Activated naive CD8-positive, alpha-beta T cell treated with anti-CD3 and anti-CD28 coated beads, Interleukin-2, amount 50 U/mL, for 24 hours (primary cell): ENCODE measurements at regions not wholly inside any gene's neighbourhood (a gene's known extent, or its start where the extent isn't known, plus 50 kb on each side); places are given as distances from the start of the nearest gene placed in this dataset.
"Not testable (repeated sequence)": the region's sequence is repeated elsewhere in the genome, so short reads cannot be mapped to it uniquely, and the experiment has no call there.

ENCODE experiments used
- ATAC-seq: fragments of 150-1000 bp; cut with Tn5 transposase; one replicate; pipeline ENCODE4 v1.10.0; 2021
- DNase-seq: peaks from one replicate; pipeline ENCODE4 v3.0.0; 2021
- H3K27ac Mint-ChIP-seq: one replicate; pipeline ENCODE4 v1.8.0; 2021; ENCODE audit warnings: mild to moderate bottlenecking, mixed read lengths
- H3K27me3 Mint-ChIP-seq: one replicate; pipeline ENCODE4 v1.8.0; 2021; ENCODE audit warnings: mixed read lengths
- H3K36me3 Mint-ChIP-seq: one replicate; pipeline ENCODE4 v1.8.0; 2021; ENCODE audit warnings: low read depth, mixed read lengths
- H3K4me1 Mint-ChIP-seq: one replicate; pipeline ENCODE4 v1.8.0; 2021; ENCODE audit warnings: mixed read lengths
- H3K4me3 Mint-ChIP-seq: one replicate; pipeline ENCODE4 v1.8.0; 2021; ENCODE audit warnings: mild to moderate bottlenecking, moderate library complexity, mixed read lengths
- H3K9me3 Mint-ChIP-seq: one replicate; pipeline ENCODE4 v1.8.0; 2021; ENCODE audit warnings: mixed read lengths

DNA sequence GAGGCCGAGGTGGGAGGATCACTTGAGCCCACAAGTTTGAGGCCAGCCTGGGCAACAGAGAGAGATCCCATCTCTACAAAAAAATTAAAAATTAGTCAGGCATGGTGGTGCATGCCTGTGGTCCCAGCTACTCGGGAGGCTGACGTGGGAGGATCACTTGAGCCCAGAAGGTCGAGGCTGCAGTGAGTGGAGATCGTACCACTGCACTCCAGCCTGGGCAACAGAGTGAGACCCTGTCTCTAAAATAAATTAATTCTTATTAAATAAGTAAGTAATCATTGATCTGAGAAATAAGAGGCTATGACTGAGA lies 452.6 kb downstream of the SOX9 start:
- peaks cover 14% of the 10 kb centered on the region for H3K27me3 Mint-ChIP-seq
- H3K4me1 Mint-ChIP-seq, ATAC-seq, H3K9me3 Mint-ChIP-seq, H3K27ac Mint-ChIP-seq, H3K4me3 Mint-ChIP-seq, H3K36me3 Mint-ChIP-seq, DNase-seq: not testable (repeated sequence)

DNA sequence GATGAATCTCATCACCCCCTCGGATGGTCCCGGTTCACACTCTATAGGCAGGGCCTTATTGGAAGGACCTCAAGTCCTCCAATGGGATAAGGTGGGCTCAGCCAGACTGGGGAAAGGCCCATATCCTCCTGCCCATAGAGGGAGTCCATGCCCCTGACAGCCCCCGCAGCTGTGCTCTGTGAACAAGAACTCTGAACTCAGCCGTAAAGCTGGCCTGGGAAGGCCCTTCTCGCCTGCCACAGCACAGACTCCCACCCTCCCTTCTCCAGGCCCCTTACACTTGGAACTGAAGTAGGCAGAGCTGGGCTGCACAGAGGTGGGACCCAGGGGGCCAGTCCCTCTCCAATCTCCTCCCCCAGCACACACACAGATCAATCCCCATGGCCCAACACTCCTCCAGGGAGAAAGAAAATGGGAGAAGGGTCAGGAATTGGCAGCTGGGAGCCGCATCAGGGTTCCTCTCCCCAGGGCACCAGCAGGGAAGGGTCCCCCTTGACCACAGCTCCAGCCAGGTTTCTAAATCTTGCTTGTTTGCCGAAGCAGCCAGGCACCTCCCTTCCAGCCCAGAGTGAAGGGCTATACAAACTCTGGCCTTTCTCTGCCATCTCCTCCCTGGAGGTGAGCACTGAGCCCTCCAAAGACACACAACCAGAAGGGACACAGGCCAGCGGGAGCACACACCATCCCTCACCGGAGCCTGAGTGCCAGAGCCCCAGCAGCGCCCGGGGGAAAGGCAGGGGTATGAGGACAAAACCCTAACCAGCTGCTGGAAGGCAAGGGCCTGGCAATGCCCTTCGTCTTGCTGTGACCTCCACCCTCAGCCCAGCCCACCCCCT lies 454.1 kb downstream of the SOX9 start:
- no peak overlapping the region for H3K4me3 Mint-ChIP-seq
- no peaks in the 10 kb centered on the region for H3K9me3 Mint-ChIP-seq
- H3K4me1 Mint-ChIP-seq = no peaks in the 10 kb centered on the region
- H3K27me3 Mint-ChIP-seq = peaks cover 16% of the 10 kb centered on the region
- DNase-seq (no peak), ATAC-seq (peak; percentile 8)
- H3K27ac Mint-ChIP-seq = no peak overlapping the region
- H3K36me3 Mint-ChIP-seq = no peaks in the 10 kb centered on the region

DNA sequence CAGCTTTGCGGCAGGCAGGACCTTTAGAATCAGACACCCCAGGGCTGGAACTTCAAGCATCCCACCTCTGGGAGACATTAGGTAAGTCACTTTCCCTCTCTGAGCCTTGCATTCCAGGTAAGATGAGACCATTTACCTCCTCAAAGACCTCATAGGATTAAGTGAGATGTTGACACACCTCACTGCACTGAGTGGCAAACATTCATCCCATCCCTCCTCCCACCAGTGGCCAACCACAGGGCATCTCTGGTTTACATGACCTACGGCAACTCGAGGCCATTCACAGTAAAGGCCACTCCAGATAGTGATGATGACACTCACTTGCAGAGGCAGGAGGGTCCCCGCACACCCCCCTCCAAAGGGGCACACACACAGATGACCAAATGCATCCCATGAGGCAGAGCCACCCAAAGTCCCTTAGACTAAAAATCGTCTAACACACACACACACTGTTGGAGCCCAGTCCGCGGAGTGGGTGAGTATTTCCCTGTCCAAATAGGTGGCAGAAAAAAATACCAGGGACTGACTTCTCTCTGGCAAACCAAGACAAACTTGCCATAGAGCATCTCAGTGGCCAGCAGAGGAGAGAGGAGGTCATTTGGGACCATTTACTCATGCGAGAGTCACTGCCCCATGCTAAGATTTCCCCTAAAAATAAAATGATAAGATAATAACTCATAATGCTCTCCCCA lies 454.9 kb downstream of the SOX9 start:
- H3K9me3 Mint-ChIP-seq = no peaks in the 10 kb centered on the region
- DNase-seq (no peak), ATAC-seq (no peak)
- H3K4me1 Mint-ChIP-seq = no peaks in the 10 kb centered on the region
- no peak overlapping the region for H3K4me3 Mint-ChIP-seq
- no peaks in the 10 kb centered on the region for H3K36me3 Mint-ChIP-seq
- H3K27me3 Mint-ChIP-seq = peaks cover 12% of the 10 kb centered on the region
- no peak overlapping the region for H3K27ac Mint-ChIP-seq

DNA sequence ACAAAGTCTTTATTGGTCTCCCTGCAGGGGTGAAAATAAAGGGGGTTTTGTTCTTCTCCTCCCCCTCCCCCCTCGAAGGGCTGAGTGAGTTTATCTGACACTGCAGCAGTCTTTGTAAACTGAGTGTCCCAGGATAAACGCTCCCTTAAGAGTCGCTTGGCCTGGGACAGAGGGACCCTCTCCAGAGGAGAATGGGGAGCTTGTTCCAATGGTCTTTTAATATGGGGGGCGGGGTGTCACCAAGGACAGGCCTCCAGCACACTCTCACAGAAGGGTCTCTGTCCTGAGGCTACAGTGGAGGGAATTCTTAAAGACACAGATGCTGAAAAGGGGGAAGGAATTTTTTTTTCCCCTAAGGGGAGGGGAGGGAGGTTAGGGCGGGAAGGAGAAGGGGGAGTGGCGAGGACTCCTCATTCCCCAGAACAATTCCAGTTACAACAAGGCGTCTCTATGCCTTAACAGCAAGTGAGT lies 455.5 kb downstream of the SOX9 start:
- no peak overlapping the region for H3K4me3 Mint-ChIP-seq
- ATAC-seq = no peak
- H3K36me3 Mint-ChIP-seq = no peaks in the 10 kb centered on the region
- H3K4me1 Mint-ChIP-seq = no peaks in the 10 kb centered on the region
- H3K27me3 Mint-ChIP-seq = peaks cover 12% of the 10 kb centered on the region
- no peak overlapping the region for H3K27ac Mint-ChIP-seq
- DNase-seq = no peak
- H3K9me3 Mint-ChIP-seq = no peaks in the 10 kb centered on the region

DNA sequence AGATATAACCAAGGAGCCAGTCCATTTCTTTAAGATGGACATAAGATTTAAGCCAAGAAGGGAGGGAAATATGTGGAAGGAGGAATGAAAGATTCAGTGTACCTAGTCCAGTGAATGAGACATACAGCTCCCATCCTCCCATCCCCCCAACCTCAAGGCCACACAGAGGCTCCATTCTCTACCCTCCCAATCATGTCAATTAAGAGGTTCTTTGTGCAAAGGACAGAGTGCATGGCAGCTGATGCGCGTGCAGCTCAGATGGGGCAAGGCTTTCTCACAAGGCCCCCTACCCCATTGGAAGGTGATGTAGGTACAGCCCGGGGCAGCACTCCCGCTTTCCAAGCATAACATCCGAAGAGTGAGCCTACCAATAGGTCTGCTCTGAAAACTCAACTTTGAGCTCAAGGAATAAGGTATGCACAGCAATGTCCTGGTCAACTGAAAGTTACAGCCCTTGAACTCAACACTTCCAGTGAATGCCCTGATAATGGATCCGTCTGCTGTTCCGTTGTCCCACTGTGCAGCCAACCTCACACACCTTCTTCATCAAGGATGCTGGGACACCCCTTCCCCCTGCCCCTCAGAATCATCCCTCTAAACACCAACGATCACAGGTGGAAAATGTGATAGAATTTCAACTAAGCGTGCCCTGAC lies 458.1 kb downstream of the SOX9 start:
- Mint-ChIP-seq H3K27ac (no peak overlapping the region), H3K4me1 (no peaks in the 10 kb centered on the region), H3K9me3 (no peaks in the 10 kb centered on the region), H3K27me3 (peaks cover 18% of the 10 kb centered on the region), H3K4me3 (no peak overlapping the region), H3K36me3 (no peaks in the 10 kb centered on the region)
- DNase-seq (no peak), ATAC-seq (no peak)

DNA sequence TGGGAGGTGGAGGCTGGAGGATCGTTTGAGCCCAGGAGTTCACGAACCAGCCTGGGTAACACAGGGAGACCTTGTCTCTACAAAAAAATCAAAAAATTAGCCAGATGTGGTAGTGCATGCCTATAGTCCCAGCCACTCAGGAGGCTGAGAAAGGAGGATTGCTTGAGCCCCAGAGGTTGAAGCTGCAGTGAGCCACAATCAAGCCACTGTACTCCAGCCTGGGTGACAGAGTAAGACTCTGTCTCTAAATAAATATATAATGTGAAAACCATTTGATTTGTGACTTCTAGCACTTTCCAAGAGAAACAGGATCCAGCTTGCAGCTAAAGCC lies 459.1 kb downstream of the SOX9 start:
- Mint-ChIP-seq H3K4me3 (no peak overlapping the region), H3K27ac (no peak overlapping the region), H3K36me3 (no peaks in the 10 kb centered on the region), H3K9me3 (no peaks in the 10 kb centered on the region), H3K4me1 (no peaks in the 10 kb centered on the region), H3K27me3 (peaks cover 14% of the 10 kb centered on the region)
- DNase-seq = no peak
- ATAC-seq = no peak

DNA sequence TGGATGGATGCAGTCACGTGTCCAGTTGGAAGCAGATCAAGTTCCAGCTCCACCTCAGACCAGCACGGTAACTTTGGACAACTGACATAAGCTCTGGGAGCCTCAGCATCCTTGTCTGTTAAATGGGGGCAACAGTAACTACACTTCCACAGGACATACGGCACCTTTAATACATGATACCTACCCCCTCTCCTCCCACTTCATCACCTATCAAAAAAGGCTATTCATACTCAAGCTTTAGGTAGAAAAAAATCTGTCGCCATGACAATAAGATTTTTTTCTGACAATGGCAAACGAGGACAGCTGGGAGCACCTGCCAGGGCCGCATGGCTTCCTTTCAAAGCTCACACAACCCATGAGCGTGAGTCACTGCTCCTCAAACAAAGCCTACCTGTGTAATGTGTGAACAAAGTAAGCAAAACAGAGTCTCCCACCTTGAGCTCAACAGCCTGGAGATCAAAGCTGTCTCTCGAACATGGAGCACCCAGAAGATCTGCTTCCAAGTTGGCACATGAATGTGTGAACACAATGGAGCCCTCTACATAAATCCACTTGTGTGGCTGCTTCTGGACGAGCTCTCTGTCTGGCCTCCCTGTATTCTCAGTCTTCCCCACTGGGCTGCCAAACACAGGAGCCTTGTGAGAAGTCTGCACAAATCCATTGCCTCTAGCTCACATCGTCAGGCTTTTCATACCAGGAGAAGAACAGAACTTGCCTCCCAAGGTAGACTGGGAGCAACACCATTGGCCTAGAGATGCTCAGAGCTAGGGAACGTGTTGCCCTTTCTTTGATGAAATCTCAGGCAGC lies 459.7 kb downstream of the SOX9 start:
- DNase-seq = no peak
- Mint-ChIP-seq H3K4me3 (no peak overlapping the region), H3K36me3 (no peaks in the 10 kb centered on the region), H3K9me3 (no peaks in the 10 kb centered on the region), H3K27me3 (peaks cover 14% of the 10 kb centered on the region), H3K27ac (no peak overlapping the region), H3K4me1 (no peaks in the 10 kb centered on the region)
- no peak for ATAC-seq

DNA sequence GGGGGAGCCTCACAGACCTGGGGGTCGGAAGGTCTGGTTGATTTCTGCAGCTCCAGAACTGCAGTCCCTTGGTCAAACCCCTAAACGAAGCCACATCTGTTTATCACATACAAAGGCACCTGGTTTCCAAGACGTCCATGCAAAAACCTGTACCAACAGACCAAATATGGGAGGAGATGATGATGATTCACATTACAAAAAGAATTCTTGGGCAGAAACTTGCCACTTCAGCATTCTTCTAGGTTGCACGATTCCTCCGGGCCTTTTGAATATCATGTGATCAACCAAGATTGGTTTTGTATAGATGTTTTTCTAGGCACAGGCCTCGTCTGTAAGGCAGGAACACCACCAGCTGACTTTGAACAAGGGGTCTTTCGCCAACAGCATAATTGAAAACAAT lies 466.3 kb downstream of the SOX9 start:
- Mint-ChIP-seq H3K4me1 (peaks cover 20% of the 10 kb centered on the region), H3K27me3 (peaks cover 42% of the 10 kb centered on the region), H3K4me3 (no peak overlapping the region), H3K36me3 (no peaks in the 10 kb centered on the region), H3K27ac (no peak overlapping the region), H3K9me3 (no peaks in the 10 kb centered on the region)
- ATAC-seq = no peak
- no peak for DNase-seq

DNA sequence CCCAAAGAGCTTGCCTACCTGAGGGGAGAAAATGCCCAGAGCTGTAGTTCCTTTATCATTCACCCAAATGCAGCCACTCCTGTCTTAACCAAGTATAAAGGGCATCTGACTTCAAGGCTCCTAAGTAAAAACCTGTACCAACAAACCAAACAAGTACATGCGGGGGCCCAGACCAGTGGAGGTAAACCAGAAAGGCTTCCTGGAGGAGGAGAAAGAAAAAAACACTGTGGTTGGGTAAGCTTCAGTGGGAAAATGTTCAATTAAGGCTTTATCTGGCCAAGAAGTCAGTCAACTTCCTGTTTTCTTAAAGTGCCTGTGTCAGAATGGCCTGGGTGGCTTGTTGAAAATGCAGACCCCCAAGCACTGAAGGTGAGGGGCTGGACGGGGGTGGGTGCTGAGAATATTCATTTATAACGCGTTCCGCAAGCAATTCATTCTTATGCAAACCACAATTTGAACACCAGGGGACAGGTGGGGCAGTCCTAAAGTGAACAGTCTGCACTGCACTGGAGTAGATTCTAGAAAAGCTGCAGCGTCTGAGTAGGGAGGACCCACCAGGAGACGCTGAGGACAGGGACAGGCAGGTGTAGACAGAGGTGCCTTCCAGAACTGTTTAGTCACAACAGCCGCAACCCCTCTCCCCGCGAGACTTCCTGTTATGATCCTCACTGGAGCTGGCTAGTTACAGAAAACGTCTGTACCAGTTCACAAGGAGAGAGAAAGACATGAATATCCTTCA lies 467.1 kb downstream of the SOX9 start:
- no peak overlapping the region for H3K27ac Mint-ChIP-seq
- no peaks in the 10 kb centered on the region for H3K9me3 Mint-ChIP-seq
- H3K36me3 Mint-ChIP-seq = no peaks in the 10 kb centered on the region
- no peak for DNase-seq
- ATAC-seq = no peak
- H3K4me3 Mint-ChIP-seq = no peak overlapping the region
- peaks cover 23% of the 10 kb centered on the region for H3K4me1 Mint-ChIP-seq
- H3K27me3 Mint-ChIP-seq = peaks cover 43% of the 10 kb centered on the region

DNA sequence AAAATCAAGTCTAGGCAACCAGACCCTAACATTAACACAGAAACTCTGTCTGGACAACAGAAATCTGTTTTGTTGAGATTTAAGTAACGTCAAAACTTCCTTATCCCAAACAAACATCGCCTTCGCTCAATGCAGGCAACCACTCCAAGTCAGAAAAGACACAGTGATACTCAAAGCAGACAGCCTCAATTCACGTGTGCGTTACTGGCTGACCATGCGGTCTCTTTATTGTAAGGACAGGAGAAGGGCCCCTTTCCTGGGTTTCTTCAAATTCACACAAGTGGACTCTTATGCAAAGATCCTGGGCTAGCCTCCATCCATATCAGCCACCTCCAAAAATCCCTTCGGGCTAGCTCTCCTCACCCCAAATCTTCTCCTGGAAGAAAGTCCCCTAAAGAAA lies 467.7 kb downstream of the SOX9 start:
- Mint-ChIP-seq H3K9me3 (no peaks in the 10 kb centered on the region), H3K36me3 (no peaks in the 10 kb centered on the region), H3K27ac (no peak overlapping the region), H3K4me3 (no peak overlapping the region), H3K27me3 (peaks cover 49% of the 10 kb centered on the region), H3K4me1 (peaks cover 23% of the 10 kb centered on the region)
- no peak for DNase-seq
- ATAC-seq = no peak

DNA sequence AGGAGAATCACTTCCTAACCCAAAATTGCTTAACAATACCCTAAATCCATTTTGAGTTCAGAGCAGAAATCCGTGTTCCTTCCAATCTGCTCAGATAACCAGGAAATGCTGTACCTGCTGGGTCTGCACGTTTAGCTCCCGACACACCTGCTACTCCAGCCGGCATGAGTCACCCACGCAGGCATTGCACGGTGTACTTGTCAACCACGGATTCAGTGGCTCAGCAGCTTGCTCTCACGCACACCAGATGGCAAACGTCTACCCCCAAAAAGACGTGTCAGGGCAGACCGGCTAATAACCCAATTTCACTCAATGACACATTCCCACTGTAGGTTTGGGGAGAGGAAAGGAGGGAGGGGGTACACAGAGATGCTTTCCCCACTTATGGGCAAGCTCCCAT lies 468.1 kb downstream of the SOX9 start:
- no peak for DNase-seq
- peaks cover 50% of the 10 kb centered on the region for H3K27me3 Mint-ChIP-seq
- no peak overlapping the region for H3K27ac Mint-ChIP-seq
- peaks cover 23% of the 10 kb centered on the region for H3K4me1 Mint-ChIP-seq
- no peaks in the 10 kb centered on the region for H3K36me3 Mint-ChIP-seq
- no peaks in the 10 kb centered on the region for H3K9me3 Mint-ChIP-seq
- ATAC-seq = no peak
- H3K4me3 Mint-ChIP-seq = no peak overlapping the region

DNA sequence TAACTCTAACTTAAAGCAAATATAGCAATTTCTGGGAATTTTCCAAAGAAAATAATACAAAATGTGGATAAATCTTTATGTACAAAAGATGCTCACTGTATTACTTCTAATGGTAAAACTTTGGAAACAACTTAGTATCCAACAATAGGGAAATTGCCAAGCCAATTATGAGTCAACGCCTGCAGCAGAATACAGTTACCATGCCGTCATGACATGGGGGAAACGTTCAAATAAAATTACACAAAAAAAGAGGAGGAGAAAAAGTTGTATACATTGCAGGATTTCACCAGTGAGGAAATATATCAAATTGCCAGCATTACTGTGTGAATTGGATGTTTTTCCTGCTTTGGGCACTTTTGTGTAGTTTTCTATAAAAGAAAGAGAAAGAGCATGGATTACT lies 469.6 kb downstream of the SOX9 start:
- Mint-ChIP-seq H3K27ac (no peak overlapping the region), H3K9me3 (no peaks in the 10 kb centered on the region), H3K4me3 (no peak overlapping the region), H3K36me3 (no peaks in the 10 kb centered on the region), H3K27me3 (peaks cover 51% of the 10 kb centered on the region), H3K4me1 (peaks cover 23% of the 10 kb centered on the region)
- no peak for DNase-seq
- ATAC-seq = no peak

DNA sequence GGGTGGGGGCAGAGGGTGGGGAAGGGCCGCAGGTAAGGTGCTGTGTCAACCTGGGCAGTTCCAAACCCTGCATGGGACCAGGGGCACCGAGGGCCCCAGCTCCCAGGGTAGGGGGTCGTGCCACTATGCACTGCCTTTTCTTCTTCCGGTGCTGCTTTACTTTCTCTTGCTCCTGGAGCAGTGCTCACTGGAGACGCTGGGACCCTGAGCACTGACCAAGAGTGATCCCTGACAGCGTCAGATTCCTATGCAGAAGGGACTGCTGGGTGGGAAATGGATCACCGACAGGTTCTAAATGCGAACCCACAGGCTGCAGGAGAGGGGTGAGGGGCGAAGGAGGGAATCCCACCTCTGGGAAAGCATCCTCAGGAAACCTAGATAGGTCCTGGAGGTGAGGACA lies 470.1 kb downstream of the SOX9 start:
- Mint-ChIP-seq H3K27ac (no peak overlapping the region), H3K4me3 (peak overlapping the region; percentile 35), H3K4me1 (peaks cover 23% of the 10 kb centered on the region), H3K27me3 (peaks cover 51% of the 10 kb centered on the region), H3K9me3 (no peaks in the 10 kb centered on the region), H3K36me3 (no peaks in the 10 kb centered on the region)
- no peak for ATAC-seq
- DNase-seq = no peak
